ENCODE measurements at regions not wholly inside any gene's neighbourhood (a gene's known extent, or its start where the extent isn't known, plus 50 kb on each side); places are given as distances from the start of the nearest gene placed in this dataset.

DNA sequence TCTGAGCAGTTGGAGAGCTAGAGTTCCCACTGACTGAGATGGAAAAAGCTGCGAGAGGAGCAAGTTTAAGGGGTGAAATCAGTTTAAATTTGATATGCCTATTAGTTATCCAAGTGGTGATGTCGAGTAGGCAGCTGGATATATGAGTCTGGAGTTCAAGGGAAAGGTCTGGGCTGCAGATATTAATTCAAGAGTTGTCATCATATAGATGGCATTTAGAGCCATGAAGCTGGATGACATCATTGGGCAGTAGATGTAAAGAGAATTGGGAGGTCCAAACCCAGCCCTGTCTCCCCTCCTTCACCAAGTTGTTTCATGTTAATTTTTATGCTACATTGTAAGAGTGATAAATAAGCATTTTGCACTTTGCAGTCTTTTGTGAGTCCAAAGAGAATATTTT, 898.1 kb downstream of the GALC start (continued):
- no peak for TF ChIP-seq ARID4A (CRISPR knock-in tag; IDR thresholded peaks at IDR 0.05; ENCODE audit: borderline replicate concordance)
- TF ChIP-seq ZNF564 (CRISPR knock-in tag; IDR thresholded peaks at IDR 0.05): no peak
- no peak for TF ChIP-seq NCOA1 (CRISPR knock-in tag; IDR thresholded peaks at IDR 0.05)
- no peak for TF ChIP-seq ZBTB38 (CRISPR knock-in tag; IDR thresholded peaks at IDR 0.05)
- TF ChIP-seq HNF4A (CRISPR knock-in tag; IDR thresholded peaks at IDR 0.05): no peak
- TF ChIP-seq ZNF225 (CRISPR knock-in tag; IDR thresholded peaks at IDR 0.05): no peak
- TF ChIP-seq ZNF251 (CRISPR knock-in tag; IDR thresholded peaks at IDR 0.05): no peak
- TF ChIP-seq ZNF740 (CRISPR knock-in tag; IDR thresholded peaks at IDR 0.05): no peak
- TF ChIP-seq MATR3 (CRISPR knock-in tag; IDR thresholded peaks at IDR 0.05): no peak
- TF ChIP-seq SATB2 (CRISPR knock-in tag; IDR thresholded peaks at IDR 0.05): no peak
- TF ChIP-seq STAG1 (CRISPR knock-in tag; IDR thresholded peaks at IDR 0.05): no peak
- TF ChIP-seq ZNF605 (CRISPR knock-in tag; IDR thresholded peaks at IDR 0.05): no peak
- no peak for TF ChIP-seq SP2 (CRISPR knock-in tag; IDR thresholded peaks at IDR 0.05)
- TF ChIP-seq CCAR2 (optimal IDR thresholded peaks at IDR 0.05; ENCODE audit: low read depth, low read length): no peak
